ENCODE measurements at regions not wholly inside any gene's neighbourhood (a gene's known extent, or its start where the extent isn't known, plus 50 kb on each side); places are given as distances from the start of the nearest gene placed in this dataset.

DNA sequence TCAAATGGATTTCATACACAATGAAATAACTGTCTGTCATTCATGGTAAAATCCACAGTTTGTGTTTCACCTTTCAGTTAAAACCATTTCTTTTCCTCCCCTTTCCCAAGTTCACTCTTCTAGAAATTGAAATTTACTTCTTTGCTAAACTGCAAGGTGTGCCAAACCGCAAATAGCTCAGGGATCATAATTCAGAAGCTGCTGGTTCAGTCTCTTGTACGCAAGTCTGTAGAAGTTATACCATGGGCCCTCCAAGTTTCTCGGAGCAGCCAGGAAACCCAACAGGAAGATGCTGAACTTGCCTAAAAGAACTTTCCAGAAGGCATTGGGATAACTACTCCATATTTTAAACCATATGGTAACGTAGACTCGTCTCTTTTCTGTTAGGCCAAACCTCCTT, 268.9 kb downstream of the FLRT2 start:
- DNase-seq: no peak

DNA sequence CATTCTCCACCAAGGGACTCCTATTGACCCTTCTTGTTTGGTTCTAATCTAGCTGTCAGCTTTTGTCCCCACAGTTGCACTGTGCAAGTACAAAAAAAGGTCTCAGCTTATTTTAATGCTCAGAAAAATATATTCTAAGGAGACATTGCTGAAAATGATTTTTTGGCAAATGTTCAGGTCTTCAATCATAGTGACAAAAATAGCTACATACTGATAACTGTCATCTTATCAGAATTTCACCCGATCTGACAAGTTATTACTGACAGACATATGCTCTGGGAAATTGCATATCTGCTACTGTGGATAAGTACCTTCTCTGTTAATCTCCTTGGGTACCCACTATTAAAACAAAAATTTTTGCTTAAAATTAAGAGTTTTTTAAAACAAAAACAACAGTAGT, 263.6 kb downstream of the FLRT2 start:
- DNase-seq: no peak

DNA sequence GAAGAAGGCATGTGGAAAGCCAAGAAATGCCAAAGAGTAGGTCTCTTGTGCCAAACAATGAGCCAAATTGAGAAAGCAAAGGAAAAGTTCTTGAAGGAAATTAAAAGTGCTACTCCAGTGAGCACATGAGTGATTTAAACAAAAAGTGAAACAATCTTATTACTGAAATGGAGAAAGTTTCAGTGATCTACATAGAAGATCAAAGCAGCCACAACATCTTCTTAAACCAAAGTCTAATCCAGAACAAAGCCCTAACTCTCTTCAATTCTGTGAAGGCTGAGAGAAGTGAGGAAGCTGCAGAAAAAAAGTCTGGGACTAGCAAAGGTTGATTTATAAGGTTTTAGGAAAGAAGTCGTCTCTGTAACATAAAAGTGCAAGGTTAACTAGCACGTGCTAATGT, 259.6 kb downstream of the FLRT2 start:
- DNase-seq: no peak

DNA sequence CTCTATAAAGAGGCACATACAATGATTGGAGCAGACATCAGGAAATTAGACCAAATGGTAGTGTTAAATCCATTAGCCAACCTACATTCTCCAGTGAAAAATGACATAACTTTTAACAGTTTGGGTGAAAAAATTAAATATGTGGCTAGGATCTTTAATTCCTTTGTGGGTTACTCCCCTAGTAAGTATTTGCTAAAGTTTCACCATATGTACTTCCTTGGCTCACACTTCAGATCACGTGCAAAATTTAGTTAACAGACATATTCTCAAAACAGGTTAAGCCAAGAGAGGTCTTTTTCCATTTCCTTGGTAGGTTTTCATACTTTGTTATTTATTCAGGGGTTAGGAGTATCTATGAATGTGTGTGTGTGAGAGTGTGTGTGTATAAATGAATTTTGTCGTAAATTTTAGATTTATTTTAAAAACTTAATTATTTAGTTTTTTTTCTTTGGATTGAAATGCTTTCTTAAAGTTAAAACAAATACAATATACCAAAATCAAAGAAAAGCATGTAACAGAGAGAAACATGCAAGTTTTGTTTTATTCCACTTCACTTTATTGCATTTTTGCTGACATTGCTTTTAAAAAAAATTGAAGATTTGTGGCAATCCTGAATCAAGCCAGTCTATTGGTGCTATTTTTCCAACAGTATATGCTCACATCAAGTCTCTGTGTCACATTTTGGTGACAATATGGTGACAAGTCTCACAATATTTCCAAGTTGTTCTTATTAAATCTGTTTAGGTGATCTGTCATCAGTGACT, 258.7 kb downstream of the FLRT2 start:
- DNase-seq: peak; percentile 46

DNA sequence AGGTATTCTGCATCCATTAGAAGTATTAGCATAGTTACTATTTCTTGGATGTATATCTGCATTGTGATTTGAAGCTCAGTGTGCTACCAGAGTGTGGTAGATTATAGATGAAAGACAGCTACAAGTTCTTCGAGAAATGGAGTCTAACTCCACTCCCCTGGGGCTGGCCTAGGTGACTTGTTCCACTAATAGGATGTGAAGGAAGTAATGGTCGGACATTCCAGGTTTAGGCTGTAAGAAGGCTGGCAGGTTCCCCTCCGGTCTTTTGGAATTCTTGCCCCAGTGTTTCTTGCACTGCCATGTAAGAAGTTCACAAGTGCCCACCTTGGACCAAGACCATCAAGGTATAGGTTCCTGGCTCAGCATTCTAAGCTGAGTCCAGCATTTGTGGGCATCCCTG, 236.4 kb downstream of the FLRT2 start:
- DNase-seq: no peak

DNA sequence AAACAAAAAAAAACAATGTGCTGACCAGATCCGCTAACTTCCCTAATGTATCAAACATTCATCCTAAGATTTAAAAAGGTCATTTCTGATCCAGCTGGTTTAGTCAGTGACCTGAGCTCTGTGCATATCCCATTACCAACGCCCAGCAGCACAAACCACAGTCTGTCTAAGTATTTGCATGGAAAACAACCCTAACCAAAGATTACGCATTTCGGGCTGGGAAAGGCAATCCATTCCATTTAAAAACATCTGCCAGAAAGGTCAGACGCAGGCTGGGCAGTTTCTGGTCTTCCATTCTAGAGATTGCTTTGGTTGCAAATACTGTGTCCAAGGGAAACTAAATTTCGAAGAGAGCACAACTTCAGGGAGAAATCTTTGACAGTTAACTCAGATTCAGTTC, 234.9 kb downstream of the FLRT2 start:
- peak; percentile 19 for DNase-seq

DNA sequence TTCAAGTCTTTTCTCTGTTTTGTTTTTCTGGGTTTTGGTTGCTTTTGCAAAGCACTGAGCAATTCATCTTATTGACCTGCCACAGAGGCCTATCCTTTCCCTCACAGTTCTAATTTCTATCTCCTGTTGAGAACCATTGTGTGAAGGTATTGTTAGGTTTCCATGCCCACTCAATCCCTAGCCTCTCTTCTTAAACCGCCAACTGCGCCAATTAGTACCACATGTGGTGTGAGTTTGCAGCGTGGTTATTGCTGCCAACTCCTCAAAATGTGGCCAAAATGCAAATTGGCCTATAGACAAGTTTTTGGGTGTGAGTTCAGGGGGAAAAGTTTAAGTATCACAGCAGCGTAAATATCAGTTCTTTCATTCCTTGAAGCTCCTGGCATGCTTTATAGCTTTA, 232.6 kb downstream of the FLRT2 start:
- peak; percentile 64 for DNase-seq

DNA sequence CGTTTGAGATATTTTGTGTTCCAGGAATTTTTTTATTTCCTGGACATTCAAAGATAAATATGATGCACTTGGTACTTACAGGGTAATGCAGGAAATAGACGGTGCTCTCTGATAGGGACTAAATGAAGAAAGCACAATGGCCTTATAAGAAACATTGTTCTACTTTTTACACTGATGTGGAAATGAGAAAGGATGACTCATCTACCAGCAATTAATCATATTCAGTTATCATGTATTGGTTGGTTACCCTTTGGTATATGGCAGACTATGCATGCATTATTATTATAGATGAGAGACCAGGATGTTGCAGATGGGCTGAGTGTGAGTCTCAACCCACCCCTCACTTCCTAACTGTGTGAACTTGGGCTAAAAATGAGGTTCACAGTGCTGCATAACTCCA, 222.2 kb downstream of the FLRT2 start:
- no peak for DNase-seq

DNA sequence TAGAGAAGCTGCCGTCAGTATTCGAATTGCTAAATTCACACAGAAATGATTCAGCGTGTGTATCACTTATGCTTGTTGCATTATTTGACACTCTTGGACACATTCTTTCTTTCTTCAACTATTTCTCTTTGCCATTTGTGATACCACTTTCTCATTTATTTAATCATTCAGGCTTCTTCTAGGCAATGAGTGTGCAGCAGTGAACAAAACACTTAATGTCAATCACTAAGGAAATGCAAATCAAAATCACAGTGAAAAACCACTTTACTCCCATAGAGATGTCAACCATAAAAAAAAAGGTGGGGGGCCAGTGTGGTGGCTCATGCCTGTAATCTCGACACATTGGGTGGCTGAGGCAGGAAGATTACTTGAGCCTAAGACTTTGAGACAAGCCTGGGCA, 214.6 kb downstream of the FLRT2 start:
- no peak for DNase-seq

DNA sequence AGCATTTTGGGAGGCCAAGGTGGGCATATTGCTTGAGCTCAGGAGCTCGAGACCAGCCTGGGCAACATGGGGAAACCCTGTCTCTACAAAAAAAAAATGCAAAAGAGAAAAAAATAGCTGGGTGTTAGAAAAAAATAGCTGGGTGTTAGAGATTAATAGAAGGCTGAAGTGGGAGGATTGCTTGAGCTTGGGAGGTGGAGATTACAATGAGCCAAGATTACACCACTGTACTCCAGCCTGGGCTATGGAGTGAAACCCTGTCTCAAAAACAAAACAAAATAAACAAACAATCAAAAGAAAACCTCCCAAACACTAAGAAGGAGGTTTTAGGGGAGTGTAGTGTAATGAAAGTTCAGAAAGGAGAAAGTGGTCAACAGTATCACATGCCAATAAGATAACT, 202.1 kb downstream of the FLRT2 start:
- DNase-seq: no peak

DNA sequence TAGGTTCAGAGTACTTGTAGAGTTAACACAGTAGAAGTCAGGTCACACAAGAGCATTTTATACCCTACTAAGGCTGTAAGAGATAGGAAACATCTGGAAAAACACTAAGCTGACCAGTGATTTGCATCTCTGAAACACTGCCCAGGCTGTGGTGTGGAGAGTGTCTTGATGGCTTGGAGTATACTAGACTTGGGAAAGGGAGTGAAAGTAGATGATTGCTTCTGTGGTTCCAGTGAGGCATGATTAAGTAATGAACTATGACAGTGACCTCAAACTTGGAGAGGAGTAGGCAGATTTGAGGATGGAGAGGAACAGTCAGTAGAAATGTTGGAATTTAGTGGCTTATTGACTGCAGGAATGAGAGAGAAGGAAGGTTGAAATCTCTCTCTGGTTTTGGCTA, 201.2 kb downstream of the FLRT2 start:
- DNase-seq: peak; percentile 52

DNA sequence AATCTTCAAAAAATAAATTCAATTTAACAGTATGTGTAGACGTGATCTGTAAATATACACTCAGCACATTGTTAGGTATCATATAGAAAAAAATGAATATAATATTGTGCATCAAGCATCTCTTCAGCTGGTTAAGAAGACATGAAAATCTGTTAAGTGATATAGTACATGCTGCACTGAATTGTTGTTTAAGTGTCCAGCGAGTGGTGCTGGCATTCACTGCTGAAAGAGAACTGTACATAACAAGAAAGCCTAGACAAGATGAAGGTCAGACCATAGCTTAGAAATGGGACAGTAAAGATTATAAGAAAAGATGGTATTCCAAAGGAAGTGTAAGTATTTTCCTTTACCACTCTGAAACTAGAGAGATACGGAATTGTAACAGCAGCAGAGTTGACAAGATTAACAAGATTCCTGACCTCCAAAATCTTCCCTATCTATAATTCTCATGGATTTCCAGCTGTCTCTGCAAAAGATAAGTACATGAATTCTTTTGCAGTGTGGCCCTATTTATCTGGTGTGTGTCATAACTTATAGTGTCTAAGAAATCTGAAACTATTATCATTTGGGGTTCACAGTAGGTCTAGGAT, 198.6 kb downstream of the FLRT2 start:
- DNase-seq: no peak

DNA sequence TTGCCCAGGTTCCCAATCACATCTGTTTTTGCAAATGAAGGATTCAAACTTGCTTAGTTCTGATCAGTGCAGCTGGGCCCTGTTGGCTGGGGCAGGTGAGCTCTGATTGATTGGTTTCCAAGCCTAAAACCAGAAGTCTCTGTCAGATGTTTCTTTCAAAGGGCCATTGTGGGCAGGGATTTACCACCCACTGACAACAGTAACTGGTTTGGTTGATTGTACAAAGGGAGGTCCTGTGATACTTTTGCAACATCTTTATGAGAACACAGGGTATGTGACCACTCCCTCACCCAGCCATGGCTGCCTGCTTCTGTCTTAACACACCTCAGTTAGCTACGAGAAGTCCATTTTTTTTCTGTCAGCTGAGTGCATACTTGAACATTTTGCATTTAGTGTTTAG, 184.1 kb downstream of the FLRT2 start:
- no peak for DNase-seq

DNA sequence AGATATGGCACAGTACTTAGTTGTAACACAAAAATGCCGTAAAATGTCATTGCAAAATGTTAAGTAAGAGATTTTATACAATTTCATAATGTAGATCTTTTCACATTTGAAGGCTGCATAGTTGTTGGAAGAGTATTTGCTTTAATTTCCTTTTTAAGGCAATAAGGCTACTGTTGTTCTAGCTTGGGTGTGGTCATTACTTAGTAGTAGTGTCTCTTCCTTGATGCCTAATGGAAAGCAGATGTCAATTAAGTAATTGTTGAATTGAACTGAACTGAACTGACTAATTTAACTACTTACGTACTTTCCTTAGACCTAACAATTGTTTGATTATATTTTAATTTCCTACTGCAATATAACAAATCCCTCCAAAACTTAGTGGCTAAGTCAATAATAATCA, 181.7 kb downstream of the FLRT2 start:
- DNase-seq: no peak

Measured in eye (tissue), 1 donor.